H1 (cell line): ENCODE measurements at regions not wholly inside any gene's neighbourhood (a gene's known extent, or its start where the extent isn't known, plus 50 kb on each side); places are given as distances from the start of the nearest gene placed in this dataset.

Experiments
- FOSL1 ChIP-seq: IDR thresholded peaks from 2 replicates; pipeline ENCODE4 v1.6.1; 2011; ENCODE audit warnings: mild to moderate bottlenecking, low read depth, low read length, moderate library complexity; ENCODE audit not compliant: insufficient read depth
- JUN ChIP-seq: IDR thresholded peaks from 2 replicates; pipeline ENCODE4 v1.6.1; 2011; ENCODE audit warnings: low read depth, mild to moderate bottlenecking, improper control_type of control experiment, low read length
- POLR2A ChIP-seq, 2 experiments: IDR thresholded peaks; 1 replicate in 1 of 2; 2 replicates in 1 of 2; pipeline ENCODE4 v1.6.1; 2011; ENCODE audit warnings: low read depth in 2 of 2, low read length in 2 of 2, mild to moderate bottlenecking in 2 of 2; ENCODE audit errors: control extremely low read depth in 1 of 2
- RAD21 ChIP-seq, 2 experiments: IDR thresholded peaks in 1 of 2; conservative IDR thresholded peaks in 1 of 2; 2 replicates each; pipeline ENCODE4 v1.6.1; 2011; ENCODE audit warnings: low read depth in 2 of 2, low read length in 2 of 2, improper control_type of control experiment in 1 of 2, inconsistent platforms in 1 of 2, mild to moderate bottlenecking in 1 of 2, moderate library complexity in 1 of 2
- ZNF274 ChIP-seq: IDR thresholded peaks from 2 replicates; pipeline ENCODE4 v1.7.0; 2012; ENCODE audit warnings: low read length, borderline replicate concordance; ENCODE audit errors: extremely low read depth

DNA sequence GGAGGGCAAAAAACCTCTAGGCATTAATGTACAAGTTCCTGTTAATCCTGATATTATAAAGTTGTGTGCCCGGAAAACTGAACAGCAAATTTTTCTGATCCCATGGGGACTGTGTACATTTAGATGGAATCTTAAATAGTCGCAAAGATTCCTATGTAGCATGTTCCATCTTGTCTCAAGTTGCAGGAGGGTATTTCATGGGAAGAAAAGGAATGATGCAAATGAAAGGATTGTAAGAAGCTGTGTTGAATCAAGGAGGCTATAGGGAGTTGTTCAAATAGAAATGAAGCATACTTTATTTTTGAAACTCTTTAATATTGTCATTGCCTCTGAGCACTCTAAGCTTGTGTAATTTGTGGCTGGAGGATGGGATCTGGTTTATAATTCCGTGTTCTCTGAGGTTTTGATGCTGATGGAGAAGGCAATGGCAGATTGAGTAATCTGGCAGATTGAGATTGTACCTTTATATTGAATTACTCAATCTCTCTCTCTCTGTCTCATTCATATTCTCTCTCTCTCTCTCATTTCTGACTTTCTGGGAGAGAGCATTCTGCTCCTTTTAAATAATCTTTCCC lies 288.5 kb downstream of the OSTF1 start (continued):
- TF ChIP-seq JUN (no peak), FOSL1 (no peak), POLR2A (IDR thresholded peaks at IDR 0.05; ENCODE audit: control extremely low read depth in 1 of 2, low read depth in 2 of 2, low read length in 2 of 2) (no peak), RAD21 (IDR thresholded peaks at IDR 0.05 in 1 of 2, conservative IDR thresholded peaks at IDR 0.05 in 1 of 2; ENCODE audit: low read depth in 2 of 2, low read length in 2 of 2) (no peak), ZNF274 (no peak)
- TF ChIP-seq, all 59 proteins: peak for 0
